HG02759 (cell line): ENCODE measurements at regions not wholly inside any gene's neighbourhood (a gene's known extent, or its start where the extent isn't known, plus 50 kb on each side); places are given as distances from the start of the nearest gene placed in this dataset.
A peak's percentile ranks its signal among the peaks of the same experiment; 100 is the strongest.
"Not testable (repeated sequence)": the region's sequence is repeated elsewhere in the genome, so short reads cannot be mapped to it uniquely, and the experiment has no call there.

Source experiments
- ATAC-seq: cut with Tn5 transposase; IDR thresholded peaks from one replicate; pipeline ENCODE4 v1.9.1; 2021; ENCODE audit warnings: mild to moderate bottlenecking, moderate library complexity; ENCODE audit not compliant: unreplicated experiment

DNA sequence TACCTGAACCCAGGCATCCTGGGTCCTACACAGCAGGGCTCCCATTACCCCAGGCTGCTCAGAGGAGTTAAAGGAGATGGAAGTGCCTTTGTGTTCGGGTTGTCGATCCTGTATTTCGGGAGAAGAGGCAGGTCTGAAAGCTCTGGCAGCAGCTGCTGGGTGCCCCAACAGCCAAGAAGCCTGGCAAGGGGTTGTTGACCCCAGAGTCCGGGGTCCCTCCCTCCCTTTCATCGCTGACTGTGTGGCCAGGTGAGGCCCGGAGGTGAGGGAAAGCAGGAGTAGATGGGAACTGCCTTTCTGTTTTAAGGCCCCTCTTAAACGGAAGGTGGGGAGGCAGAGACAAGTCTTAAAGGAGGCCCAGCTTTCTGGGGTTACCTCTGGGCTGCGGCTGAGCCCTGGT lies 106.0 kb upstream of the SYT13 start:
- no peak for ATAC-seq

- no peak for ATAC-seq
Measured at GRCh38 chr11:45391168-45391850, 105.2 kb upstream of the SYT13 start.

- ATAC-seq, result no peak
Measured at GRCh38 chr11:45390407-45390806, 104.3 kb upstream of the SYT13 start.

DNA sequence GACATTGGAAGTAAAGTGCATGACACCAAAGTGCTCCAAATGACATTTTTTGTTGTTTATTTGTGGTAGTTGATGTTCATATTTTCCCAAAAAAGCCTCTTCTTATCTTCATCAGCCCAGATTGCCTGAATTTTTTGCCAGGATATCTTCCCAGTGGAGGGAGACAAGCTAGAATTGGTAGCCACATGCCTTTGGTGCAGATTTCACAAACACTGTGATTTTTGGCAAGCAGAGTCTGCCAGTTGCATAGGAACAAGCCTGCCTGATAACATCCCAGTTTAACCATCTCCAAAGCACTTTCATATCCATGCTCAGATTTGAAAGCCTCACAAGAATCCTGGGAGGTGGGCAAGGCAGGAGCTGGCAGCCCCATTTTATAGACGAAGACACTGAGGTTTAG lies 102.3 kb upstream of the SYT13 start:
- ATAC-seq, result no peak

DNA sequence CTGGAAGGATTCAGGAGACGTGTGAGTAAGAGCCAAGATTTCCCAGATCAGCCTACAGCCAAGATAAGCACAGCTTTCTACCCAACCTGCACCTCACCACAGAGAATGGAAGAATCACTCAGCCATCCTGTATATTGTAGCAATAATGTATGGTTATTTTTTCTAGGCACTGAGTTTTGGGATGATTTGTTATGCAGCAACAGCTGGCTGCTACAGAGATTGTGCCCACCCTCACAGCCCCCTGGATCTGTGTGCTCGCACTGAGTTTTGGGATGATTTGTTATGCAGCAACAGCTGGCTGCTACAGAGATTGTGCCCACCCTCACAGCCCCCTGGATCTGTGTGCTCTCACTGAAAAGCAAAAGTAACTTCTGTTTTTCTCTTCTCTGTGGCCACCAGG lies 101.7 kb upstream of the SYT13 start:
- ATAC-seq, result not testable (repeated sequence)

GRCh38 chr11:45386972-45387371 lies 100.8 kb upstream of the SYT13 start:
- ATAC-seq, result no peak

DNA sequence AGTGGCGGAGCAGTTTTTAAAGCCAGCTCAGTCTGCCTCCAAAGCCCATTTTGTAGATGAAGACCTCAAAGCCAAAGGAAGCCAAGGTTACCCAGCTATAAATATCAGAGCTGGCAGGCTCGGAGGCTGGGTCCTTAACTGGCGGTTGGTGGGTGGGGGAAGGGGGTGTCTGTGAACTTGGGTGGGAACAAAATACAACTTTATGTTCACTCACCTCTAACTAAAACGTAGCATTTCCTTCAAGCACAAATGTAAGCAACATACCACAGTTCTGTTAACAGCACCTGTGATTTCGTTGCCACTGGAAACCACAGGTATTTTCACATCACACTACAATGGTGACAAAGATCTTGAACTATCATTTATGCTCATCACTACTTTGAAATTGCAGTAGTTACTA lies 99.7 kb upstream of the SYT13 start:
- no peak for ATAC-seq

DNA sequence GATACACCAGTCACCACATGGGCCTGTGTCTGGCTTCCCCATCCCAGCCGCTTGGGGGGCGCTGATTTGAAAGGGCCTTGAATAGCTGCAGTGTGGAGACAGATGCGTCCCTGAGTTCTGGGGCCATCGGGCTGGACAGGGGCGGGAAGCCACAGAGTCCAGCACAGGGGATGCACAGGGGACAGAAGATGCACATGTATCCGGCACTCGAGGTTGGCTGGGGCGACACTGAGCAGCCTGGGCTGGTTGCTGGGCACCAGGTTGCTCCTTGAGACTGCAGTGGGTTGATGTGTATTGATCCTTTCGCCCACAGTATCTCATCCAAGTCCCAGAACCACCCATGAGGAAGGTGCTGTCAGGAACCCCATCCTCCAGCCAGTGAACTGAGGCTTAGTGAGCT lies 99.3 kb upstream of the SYT13 start:
- no peak for ATAC-seq

- ATAC-seq, result no peak
Measured at GRCh38 chr11:45384711-45385241, 98.6 kb upstream of the SYT13 start.

DNA sequence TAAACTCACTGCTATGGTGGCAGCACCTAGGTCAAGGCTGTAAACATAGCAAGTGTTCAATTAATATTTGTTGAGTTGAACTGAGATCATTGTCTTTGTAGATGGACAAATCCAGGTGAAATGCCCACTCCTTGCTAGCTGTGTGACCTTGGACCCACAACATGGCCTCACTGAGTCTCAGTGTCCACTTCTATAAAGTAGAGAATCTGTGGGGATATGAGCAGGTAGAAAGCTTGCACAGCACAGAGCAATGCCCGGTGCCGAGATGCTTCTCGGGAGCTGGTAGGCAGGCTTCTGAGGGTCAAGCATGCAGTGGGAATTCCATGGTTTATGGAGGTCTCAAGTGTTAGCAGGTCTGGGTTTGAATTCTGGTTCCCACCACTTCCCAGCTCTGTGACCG lies 97.9 kb upstream of the SYT13 start:
- ATAC-seq, result no peak

GRCh38 chr11:45383224-45383623 lies 97.1 kb upstream of the SYT13 start:
- no peak for ATAC-seq

DNA sequence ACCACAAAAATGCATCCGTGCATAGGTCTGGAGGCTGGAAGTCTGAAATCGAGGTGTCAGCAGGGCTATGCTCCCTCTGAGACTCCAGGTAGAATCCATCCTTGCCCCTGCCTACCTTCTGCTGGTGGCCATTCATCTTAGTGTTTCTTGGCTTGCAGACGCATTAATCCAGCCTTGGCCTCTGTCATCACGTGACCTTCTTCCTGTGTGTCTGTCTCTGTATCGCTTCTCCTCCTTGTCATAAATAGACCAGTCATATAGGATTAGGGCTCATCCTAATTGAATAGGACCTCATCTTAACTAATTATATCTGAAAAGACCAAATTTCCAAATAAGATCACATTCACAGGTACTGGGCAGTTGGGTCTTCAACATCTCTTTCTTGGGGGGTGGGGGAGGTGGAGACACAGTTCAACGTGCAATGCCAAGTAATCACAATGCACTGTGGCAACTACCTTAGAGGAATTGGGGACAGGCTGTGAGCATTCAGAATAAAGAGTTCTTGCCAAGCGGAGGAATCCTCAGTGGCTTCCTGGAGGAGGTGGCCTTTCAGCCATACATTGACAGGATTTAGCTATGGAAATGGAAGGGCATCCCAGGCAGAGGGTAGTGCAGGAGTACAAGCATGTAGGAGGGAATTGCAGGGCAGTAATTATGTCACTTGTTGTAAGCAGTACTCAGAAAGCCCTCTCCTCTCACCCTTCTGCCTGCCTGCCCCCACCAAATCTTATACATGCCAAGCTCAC lies 96.2 kb upstream of the SYT13 start:
- no peak for ATAC-seq

- ATAC-seq, result no peak
Measured at GRCh38 chr11:45379162-45379863, 93.2 kb upstream of the SYT13 start.

DNA sequence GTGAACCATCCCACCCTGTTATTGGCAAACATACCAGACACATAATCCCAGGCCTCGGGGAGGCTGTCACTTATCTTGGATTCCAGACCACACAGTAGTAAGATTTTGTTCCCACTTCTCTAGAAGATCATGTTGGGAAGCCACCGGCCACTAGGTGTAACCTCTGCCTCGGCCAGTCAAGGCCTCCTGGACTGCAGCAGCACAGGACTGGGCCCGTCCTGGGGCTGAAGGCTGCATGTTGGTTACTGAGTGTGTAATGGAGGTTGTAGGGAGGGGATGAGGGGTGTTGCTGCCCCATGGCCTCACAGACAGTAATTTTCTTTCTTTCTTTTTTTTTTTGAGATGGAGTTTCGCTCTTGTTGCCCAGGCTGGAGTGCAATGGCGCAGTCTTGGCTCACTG lies 92.4 kb upstream of the SYT13 start:
- ATAC-seq, result no peak

GRCh38 chr11:45374653-45375059 lies 88.5 kb upstream of the SYT13 start:
- ATAC-seq, result no peak

DNA sequence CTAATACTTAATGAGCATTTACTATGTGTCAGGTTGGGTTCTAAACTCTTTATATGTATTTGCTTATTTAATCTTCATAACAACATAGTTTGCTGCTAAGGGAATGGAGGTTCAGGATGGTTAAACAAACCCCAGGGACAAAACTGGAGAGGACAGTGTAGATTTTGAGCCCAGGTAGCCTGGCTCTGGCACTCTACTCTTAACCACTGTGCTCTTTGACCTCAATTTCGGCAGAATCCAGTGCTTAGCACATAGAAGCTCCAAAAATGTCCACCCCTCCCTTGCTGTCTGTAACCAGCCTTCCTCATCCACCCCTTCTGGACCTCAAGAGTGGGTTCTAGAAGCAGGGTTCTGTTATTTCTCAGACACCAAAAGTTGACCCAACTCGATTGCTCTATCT lies 88.0 kb upstream of the SYT13 start:
- ATAC-seq, result no peak

GRCh38 chr11:45373506-45374035 lies 87.4 kb upstream of the SYT13 start:
- ATAC-seq, result no peak

DNA sequence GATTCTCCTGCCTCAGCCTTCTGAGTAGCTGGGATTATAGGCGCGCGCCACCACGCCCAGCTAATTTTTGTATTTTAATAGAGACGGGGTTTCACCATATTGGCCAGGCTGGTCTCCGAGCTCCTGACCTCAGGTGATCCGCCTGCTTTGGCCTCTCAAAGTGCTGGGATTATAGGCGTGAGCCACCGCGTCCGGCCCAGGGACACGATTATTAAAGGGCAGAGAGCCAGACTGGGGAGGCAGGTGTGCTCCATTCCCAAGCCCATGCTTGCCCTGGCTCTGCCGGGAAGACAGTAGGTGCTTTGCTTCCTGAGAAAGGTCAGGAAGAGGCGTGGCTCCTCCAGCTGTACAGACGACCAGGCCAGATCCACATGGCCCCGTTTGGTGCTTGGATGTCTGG lies 86.3 kb upstream of the SYT13 start:
- ATAC-seq, result not testable (repeated sequence)

- peak; percentile 54 for ATAC-seq
Measured at GRCh38 chr11:45371251-45372115, 85.3 kb upstream of the SYT13 start.

DNA sequence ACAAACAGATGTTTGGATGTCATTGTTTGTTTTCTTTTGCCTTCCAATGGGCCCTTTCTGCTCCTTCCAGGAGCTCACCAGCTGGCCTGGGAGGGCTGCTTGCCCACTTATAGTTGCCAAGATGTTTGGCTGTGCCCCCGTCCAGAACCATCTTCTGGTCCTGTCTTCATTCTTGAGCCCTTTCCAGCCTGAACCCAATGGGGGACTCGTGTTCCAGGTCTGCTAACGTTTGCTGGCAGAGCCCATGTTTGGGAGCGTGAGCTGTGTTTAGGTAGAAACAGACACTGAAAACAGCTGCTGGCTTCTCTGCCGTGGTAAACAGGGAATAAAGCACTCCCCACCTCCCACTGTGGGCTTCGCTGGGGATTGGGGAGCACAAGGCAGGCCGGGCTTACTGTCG lies 83.2 kb upstream of the SYT13 start:
- no peak for ATAC-seq

- no peak for ATAC-seq
Measured at GRCh38 chr11:45368697-45369096, 82.6 kb upstream of the SYT13 start.
